OCI-LY1 (cell line): ENCODE measurements at regions not wholly inside any gene's neighbourhood (a gene's known extent, or its start where the extent isn't known, plus 50 kb on each side); places are given as distances from the start of the nearest gene placed in this dataset.

Experiments
- EZH2 ChIP-seq: fragments of 200-600 bp; sonication (generic), shearing (Covaris generic); IDR thresholded peaks from 2 replicates; pipeline ENCODE4 v1.8.0; 2017; ENCODE audit warnings: borderline replicate concordance, mixed run types, mild to moderate bottlenecking, antibody characterized with exemption, low read length, moderate library complexity, mixed read lengths
- TF ChIP-seq, protein P1 (sequence below): fragments of 200-600 bp; sonication (generic), shearing (Covaris generic); IDR thresholded peaks from 2 replicates; pipeline ENCODE4 v1.5.1; 2017; ENCODE audit warnings: mild to moderate bottlenecking, antibody characterized with exemption, low read length, moderate library complexity, mixed read lengths

DNA sequence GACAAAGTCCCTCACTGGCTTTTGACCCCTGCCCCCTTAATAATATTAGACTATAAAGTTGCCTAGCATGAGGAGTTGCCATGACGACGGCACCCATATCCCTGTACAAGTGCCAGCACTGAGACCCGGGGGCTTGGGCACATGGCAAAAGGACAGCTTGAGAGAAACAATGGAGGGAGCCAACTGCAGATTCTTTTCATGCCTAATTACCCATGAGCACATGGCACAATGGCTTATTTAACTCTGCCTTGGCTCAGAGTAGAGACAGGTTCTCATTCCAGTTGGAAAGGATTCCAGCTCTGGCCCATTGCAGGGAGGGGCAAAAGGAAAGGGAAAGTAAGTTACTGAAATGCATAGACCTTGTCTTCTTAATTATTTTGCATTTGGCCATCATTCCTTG lies 261.2 kb upstream of the UBASH3B start:
- TF ChIP-seq, protein P1, sequence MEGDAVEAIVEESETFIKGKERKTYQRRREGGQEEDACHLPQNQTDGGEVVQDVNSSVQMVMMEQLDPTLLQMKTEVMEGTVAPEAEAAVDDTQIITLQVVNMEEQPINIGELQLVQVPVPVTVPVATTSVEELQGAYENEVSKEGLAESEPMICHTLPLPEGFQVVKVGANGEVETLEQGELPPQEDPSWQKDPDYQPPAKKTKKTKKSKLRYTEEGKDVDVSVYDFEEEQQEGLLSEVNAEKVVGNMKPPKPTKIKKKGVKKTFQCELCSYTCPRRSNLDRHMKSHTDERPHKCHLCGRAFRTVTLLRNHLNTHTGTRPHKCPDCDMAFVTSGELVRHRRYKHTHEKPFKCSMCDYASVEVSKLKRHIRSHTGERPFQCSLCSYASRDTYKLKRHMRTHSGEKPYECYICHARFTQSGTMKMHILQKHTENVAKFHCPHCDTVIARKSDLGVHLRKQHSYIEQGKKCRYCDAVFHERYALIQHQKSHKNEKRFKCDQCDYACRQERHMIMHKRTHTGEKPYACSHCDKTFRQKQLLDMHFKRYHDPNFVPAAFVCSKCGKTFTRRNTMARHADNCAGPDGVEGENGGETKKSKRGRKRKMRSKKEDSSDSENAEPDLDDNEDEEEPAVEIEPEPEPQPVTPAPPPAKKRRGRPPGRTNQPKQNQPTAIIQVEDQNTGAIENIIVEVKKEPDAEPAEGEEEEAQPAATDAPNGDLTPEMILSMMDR: no peak
- no peak for TF ChIP-seq EZH2
